CD1c-positive myeloid dendritic cell (primary cell): ENCODE measurements at regions not wholly inside any gene's neighbourhood (a gene's known extent, or its start where the extent isn't known, plus 50 kb on each side); places are given as distances from the start of the nearest gene placed in this dataset.

ENCODE experiments used
- DNase-seq: peaks from one replicate; pipeline ENCODE4 v3.0.0-alpha.2; 2016; ENCODE audit errors: extremely low spot score

- no peak for DNase-seq
These were observed 448.6 kb upstream of the CDH4 start for GRCh38 chr20:60803335-60804055.

GRCh38 chr20:60804240-60804917, 447.7 kb upstream of the CDH4 start:
- DNase-seq: no peak

- no peak for DNase-seq
These were observed 447.0 kb upstream of the CDH4 start for GRCh38 chr20:60804918-60805630.

GRCh38 chr20:60806354-60806753, 445.7 kb upstream of the CDH4 start:
- no peak for DNase-seq

- DNase-seq: no peak
These were observed 445.2 kb upstream of the CDH4 start for GRCh38 chr20:60806824-60807223.

GRCh38 chr20:60808003-60808672, 443.9 kb upstream of the CDH4 start:
- no peak for DNase-seq

- DNase-seq: no peak
These were observed 443.4 kb upstream of the CDH4 start for GRCh38 chr20:60808701-60809100.

- DNase-seq: no peak
These were observed 441.5 kb upstream of the CDH4 start for GRCh38 chr20:60810561-60810960.

- no peak for DNase-seq
These were observed 439.5 kb upstream of the CDH4 start for GRCh38 chr20:60812561-60812960.

GRCh38 chr20:60813066-60813465, 439.0 kb upstream of the CDH4 start:
- DNase-seq: no peak

GRCh38 chr20:60815656-60816055, 436.4 kb upstream of the CDH4 start:
- no peak for DNase-seq

GRCh38 chr20:60816901-60817300, 435.2 kb upstream of the CDH4 start:
- no peak for DNase-seq

GRCh38 chr20:60817891-60818290, 434.2 kb upstream of the CDH4 start:
- no peak for DNase-seq

- DNase-seq: no peak
These were observed 432.6 kb upstream of the CDH4 start for GRCh38 chr20:60819511-60819910.

- no peak for DNase-seq
These were observed 431.9 kb upstream of the CDH4 start for GRCh38 chr20:60820149-60820548.

- DNase-seq: no peak
These were observed 431.1 kb upstream of the CDH4 start for GRCh38 chr20:60820918-60821317.

- no peak for DNase-seq
These were observed 429.1 kb upstream of the CDH4 start for GRCh38 chr20:60822699-60823607.

- DNase-seq: no peak
These were observed 416.2 kb upstream of the CDH4 start for GRCh38 chr20:60835876-60836275.

- DNase-seq: no peak
These were observed 414.8 kb upstream of the CDH4 start for GRCh38 chr20:60837173-60837770.

GRCh38 chr20:60838297-60838696, 413.8 kb upstream of the CDH4 start:
- DNase-seq: no peak

- DNase-seq: no peak
These were observed 411.1 kb upstream of the CDH4 start for GRCh38 chr20:60840971-60841370.
